ENCODE measurements at regions not wholly inside any gene's neighbourhood (a gene's known extent, or its start where the extent isn't known, plus 50 kb on each side); places are given as distances from the start of the nearest gene placed in this dataset.
A peak's percentile ranks its signal among the peaks of the same experiment; 100 is the strongest.

DNA sequence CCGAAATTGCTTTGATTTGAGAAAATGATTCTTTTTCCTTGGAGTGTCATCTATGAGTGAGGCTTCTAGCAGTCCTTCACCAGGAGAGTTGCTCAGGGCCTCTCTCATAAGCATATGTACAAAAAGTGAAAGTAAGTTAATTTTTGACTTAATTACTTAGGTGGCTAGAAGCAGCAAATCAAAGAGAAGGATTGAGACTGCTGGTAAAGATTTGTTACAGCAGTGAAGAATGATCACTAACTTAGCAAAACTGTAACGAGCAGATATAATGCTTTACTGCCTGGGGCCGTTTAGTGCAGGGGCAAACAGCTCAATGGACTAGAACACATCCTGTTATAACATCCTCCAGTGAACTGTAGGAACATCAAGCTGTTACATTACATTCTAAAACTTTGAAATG, 167.8 kb upstream of the RIPOR2 start:
- TF ChIP-seq, protein P1, sequence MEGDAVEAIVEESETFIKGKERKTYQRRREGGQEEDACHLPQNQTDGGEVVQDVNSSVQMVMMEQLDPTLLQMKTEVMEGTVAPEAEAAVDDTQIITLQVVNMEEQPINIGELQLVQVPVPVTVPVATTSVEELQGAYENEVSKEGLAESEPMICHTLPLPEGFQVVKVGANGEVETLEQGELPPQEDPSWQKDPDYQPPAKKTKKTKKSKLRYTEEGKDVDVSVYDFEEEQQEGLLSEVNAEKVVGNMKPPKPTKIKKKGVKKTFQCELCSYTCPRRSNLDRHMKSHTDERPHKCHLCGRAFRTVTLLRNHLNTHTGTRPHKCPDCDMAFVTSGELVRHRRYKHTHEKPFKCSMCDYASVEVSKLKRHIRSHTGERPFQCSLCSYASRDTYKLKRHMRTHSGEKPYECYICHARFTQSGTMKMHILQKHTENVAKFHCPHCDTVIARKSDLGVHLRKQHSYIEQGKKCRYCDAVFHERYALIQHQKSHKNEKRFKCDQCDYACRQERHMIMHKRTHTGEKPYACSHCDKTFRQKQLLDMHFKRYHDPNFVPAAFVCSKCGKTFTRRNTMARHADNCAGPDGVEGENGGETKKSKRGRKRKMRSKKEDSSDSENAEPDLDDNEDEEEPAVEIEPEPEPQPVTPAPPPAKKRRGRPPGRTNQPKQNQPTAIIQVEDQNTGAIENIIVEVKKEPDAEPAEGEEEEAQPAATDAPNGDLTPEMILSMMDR (IDR thresholded peaks at IDR 0.05; ENCODE audit: borderline replicate concordance), result no peak
- Histone ChIP-seq H3K36me3 (peaks cover 47% of the 10 kb centered on the region), H3K4me3 (no peak overlapping the region), H3K4me1 (peaks cover 9% of the 10 kb centered on the region), H3K27ac (replicated peaks) (peak overlapping the region; percentile 75), H3K9me3 (replicated peaks) (no peaks in the 10 kb centered on the region), H3K27me3 (ENCODE audit: low read depth) (no peaks in the 10 kb centered on the region)
- DNase-seq, result no peak
- intact Hi-C loops (cut with micrococcal nuclease), result no loop called here

DNA sequence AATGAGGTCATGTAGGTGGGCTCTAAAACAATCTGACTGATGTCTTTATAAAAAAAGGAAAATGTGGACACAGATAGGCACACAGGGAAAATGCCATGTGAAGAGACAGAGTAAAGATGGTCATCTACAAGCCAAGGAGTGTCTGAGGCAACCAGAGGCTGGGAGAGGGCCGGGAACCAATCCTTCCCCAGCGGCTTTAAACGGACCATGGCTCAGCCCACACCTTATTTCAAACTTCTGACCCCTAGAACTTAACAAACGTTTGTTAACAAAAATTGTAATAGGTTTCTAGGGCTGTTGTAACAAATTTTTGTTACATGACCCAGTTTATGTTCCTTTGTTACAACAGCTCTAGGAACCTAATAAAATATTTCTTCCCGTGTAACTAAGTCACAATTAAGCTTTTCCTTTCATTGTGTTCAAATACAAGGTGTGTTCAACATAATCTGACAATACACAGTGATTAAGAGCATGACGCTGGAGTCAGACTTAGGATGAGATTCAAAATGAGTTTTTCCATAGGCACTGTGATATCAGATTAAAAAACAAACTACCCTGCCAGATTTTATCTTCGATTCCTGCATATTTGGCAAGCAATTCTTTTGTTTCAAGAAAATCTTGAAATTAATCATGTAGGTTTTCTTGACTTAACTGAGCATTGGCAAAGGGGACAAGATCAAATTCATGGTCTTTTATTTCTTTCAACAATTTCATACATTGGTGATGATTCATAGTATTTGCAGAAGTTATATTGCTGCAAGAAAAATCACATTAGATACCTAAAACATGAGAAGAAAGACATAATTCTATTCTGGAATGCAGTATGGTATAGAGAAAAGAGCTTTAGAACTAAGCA, 169.5 kb upstream of the RIPOR2 start:
- peak overlapping the region; percentile 75 for H3K27ac ChIP-seq (replicated peaks)
- intact Hi-C loops (cut with micrococcal nuclease), result no loop called here
- no peaks in the 10 kb centered on the region for H3K27me3 ChIP-seq (ENCODE audit: low read depth)

DNA sequence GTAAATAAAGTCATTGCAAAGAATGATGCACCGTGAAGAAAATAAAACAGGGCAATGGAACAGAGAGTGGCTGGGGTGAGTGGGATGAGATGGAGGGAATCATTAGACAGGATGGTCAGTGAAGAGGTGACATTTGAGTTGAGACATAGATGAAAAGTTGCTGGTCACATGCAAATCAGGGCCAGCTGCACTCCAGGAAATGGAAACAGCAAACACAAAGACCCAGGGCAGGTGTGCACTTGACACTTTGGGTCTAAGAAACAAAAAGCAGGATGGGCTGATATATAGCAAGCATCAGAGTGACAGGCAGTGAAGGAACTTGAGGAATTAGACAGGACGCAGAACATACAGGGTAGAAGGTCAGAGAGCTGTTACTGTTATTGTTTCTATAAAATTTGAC, 171.5 kb upstream of the RIPOR2 start:
- H3K27me3 ChIP-seq (ENCODE audit: low read depth), result no peaks in the 10 kb centered on the region
- intact Hi-C loops (cut with micrococcal nuclease), result no loop called here
- no peaks in the 10 kb centered on the region for H3K9me3 ChIP-seq (replicated peaks)
- H3K27ac ChIP-seq (replicated peaks), result peak overlapping the region; percentile 75
- no peak overlapping the region for H3K4me3 ChIP-seq
- H3K4me1 ChIP-seq, result peaks cover 9% of the 10 kb centered on the region
- peaks cover 71% of the 10 kb centered on the region for H3K36me3 ChIP-seq
- TF ChIP-seq, protein P1 (IDR thresholded peaks at IDR 0.05; ENCODE audit: borderline replicate concordance), result no peak
- DNase-seq, result no peak

More for the DNA sequence above, 169.5 kb upstream of the RIPOR2 start:
- H3K4me3 ChIP-seq, result no peak overlapping the region
- H3K9me3 ChIP-seq (replicated peaks), result no peaks in the 10 kb centered on the region
- TF ChIP-seq, protein P1 (IDR thresholded peaks at IDR 0.05; ENCODE audit: borderline replicate concordance), result no peak
- peaks cover 64% of the 10 kb centered on the region for H3K36me3 ChIP-seq
- no peak for DNase-seq
- H3K4me1 ChIP-seq, result peaks cover 9% of the 10 kb centered on the region

DNA sequence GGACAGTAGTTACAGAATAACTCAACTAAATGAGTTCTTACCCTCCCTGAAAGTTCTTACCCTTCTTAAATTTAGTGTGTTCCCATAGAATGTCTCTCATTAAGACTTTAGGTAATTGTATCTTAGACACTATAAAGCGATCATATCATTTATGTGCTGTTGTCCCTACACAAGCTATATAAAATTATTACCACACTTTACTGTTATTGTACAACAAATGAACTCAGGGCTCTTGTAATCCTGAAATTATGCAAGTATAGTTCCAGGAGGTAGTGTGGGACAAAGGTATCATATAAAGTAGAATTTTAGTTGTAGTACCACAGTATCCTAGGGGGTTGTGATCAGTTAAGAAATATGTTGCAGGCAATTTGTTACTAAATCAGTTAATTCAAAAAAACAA, 167.4 kb upstream of the CARMIL1 start:
- Histone ChIP-seq H3K27ac (replicated peaks) (no peak overlapping the region), H3K4me1 (peaks cover 17% of the 10 kb centered on the region)
- TF ChIP-seq, protein P1 (IDR thresholded peaks at IDR 0.05; ENCODE audit: borderline replicate concordance), result no peak

DNA sequence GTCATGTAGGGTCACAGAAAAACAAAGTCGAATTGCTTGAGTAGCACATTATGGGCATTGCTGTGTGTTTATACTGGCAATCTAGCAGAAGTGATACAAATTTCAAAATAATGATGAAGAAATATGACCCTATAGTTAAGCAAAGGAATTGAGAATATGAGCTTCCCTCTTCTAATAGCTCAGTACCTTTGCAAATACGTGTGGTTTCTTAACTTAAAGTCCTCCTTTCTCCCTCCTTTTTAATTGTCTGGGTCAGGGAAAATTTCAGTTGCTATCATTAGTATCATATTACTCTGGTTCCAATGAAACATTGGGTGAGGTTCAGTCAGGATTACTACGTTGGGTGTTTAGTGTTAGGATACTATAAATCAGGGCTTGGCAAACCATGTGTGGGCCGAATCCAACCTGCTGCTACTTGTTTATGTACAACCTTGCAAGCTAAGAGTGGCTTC, 166.8 kb upstream of the CARMIL1 start:
- intact Hi-C loops (cut with micrococcal nuclease), result no loop called here
- no peak overlapping the region for H3K27ac ChIP-seq (replicated peaks)
- peaks cover 62% of the 10 kb centered on the region for H3K36me3 ChIP-seq
- TF ChIP-seq, protein P1 (IDR thresholded peaks at IDR 0.05; ENCODE audit: borderline replicate concordance), result no peak
- no peak for DNase-seq
- H3K4me1 ChIP-seq, result peaks cover 17% of the 10 kb centered on the region
- H3K9me3 ChIP-seq (replicated peaks), result no peaks in the 10 kb centered on the region
- H3K4me3 ChIP-seq, result no peak overlapping the region
- no peaks in the 10 kb centered on the region for H3K27me3 ChIP-seq (ENCODE audit: low read depth)

More for the DNA sequence above, 167.4 kb upstream of the CARMIL1 start:
- peaks cover 68% of the 10 kb centered on the region for H3K36me3 ChIP-seq
- H3K9me3 ChIP-seq (replicated peaks), result no peaks in the 10 kb centered on the region
- no peak overlapping the region for H3K4me3 ChIP-seq
- no peak for DNase-seq
- intact Hi-C loops (cut with micrococcal nuclease), result no loop called here
- no peaks in the 10 kb centered on the region for H3K27me3 ChIP-seq (ENCODE audit: low read depth)

All from left ventricle myocardium inferior (tissue), 1 donor.